ENCODE measurements at regions not wholly inside any gene's neighbourhood (a gene's known extent, or its start where the extent isn't known, plus 50 kb on each side); places are given as distances from the start of the nearest gene placed in this dataset.

DNA sequence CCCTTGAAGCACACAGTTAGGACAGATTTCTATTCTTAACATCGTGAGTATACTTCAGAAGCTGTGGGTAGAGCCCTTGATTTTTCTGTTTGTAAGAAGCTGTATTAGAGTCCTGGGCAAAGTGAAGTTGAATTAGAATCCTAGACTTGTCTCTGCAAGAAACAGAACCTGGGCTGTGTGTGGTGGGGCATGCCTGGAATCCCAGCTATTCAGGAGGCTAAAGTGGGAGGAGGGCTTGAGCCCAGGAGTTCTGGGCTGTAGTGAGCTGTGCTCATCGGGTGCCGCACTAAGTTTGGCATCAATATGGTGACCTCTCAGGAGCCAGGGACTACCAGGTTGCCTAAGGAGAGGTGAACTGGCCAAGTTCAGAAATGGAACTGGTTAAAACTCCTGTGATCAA, 183.4 kb downstream of the GNAI1 start:
- no peak overlapping the region for H3K27ac Mint-ChIP-seq
- H3K4me1 Mint-ChIP-seq = 0 out of 2 replicates have a peak, but pooled peaks cover 4% of the 10 kb centered on the region
- no peak for DNase-seq (ENCODE audit: low spot score)
- peaks cover under 1% of the 10 kb centered on the region for H3K9me3 Mint-ChIP-seq
- H3K36me3 Mint-ChIP-seq = no peaks in the 10 kb centered on the region
- peak; percentile 53; the same call in 1 of the 2 replicates for ATAC-seq
- TF ChIP-seq ZNF121 (CRISPR knock-in tag; IDR thresholded peaks at IDR 0.05) = no peak
- ChIA-PET CTCF (no interaction called here), POLR2A (no interaction called here)
- H3K4me3 Mint-ChIP-seq = no peak overlapping the region
- H3K27me3 Mint-ChIP-seq (ENCODE audit: low read depth) = no peaks in the 10 kb centered on the region

DNA sequence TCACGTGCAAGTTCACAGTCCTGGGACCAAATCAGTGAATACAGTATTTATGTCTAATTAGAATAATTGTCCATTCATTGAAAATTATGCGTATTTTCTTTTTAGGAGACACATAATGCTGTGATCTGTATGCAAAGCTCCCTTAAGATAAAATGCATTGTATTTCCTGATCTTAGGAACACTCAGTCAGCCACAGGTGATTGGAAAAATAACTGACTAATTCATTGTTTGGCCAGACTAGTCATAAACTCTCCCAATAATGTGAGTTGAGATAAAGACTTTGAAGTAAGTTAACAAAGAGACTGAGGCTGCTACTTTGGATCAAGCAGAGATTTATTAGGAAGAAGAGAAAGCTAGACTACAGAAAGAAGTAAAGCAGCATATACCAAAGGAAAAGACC, 182.2 kb downstream of the GNAI1 start:
- TF ChIP-seq ESRRA (CRISPR knock-in tag; IDR thresholded peaks at IDR 0.05; ENCODE audit: borderline replicate concordance) = no peak
- ATAC-seq = no peak
- POLR2A ChIA-PET = no interaction called here
- H3K4me3 Mint-ChIP-seq = no peak overlapping the region
- H3K27ac Mint-ChIP-seq = no peak overlapping the region
- peaks cover 10% of the 10 kb centered on the region for H3K4me1 Mint-ChIP-seq
- no peaks in the 10 kb centered on the region for H3K27me3 Mint-ChIP-seq (ENCODE audit: low read depth)
- H3K36me3 Mint-ChIP-seq = no peaks in the 10 kb centered on the region
- DNase-seq (ENCODE audit: low spot score) = no peak
- CTCF ChIA-PET = no interaction called here
- peaks cover 4% of the 10 kb centered on the region for H3K9me3 Mint-ChIP-seq

DNA sequence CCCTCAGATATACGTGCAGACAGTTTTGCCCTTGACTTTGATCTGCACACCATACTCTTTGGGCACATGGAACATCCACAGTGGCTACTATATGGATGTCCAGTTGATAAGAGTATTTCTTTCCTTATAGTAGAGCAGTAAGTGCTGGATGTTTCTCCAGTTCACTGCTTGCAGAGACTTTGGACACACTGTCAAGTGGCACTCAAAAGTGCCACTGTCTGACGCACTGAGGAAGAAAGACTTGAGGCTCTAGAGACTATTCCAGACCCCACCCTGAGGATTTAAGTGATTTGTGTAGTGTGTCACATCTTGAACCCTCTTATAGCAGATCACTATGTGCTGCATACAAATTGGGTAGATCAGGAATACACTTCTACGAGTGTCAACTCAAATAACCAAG, 179.1 kb downstream of the GNAI1 start:
- ChIA-PET POLR2A (no interaction called here), CTCF (no interaction called here)
- H3K4me3 Mint-ChIP-seq = no peak overlapping the region
- H3K27me3 Mint-ChIP-seq (ENCODE audit: low read depth) = no peaks in the 10 kb centered on the region
- TF ChIP-seq ZNF219 (CRISPR knock-in tag; IDR thresholded peaks at IDR 0.05; ENCODE audit: borderline replicate concordance) (no peak), ZNF396 (CRISPR knock-in tag; IDR thresholded peaks at IDR 0.05; ENCODE audit: borderline replicate concordance) (no peak), EMX1 (CRISPR knock-in tag; IDR thresholded peaks at IDR 0.05) (no peak), CREB1 (CRISPR knock-in tag; IDR thresholded peaks at IDR 0.05) (no peak), HMGA2 (CRISPR knock-in tag; IDR thresholded peaks at IDR 0.05) (no peak), ZNF138 (CRISPR knock-in tag; conservative IDR thresholded peaks at IDR 0.05) (no peak)
- TF ChIP-seq, protein P1, sequence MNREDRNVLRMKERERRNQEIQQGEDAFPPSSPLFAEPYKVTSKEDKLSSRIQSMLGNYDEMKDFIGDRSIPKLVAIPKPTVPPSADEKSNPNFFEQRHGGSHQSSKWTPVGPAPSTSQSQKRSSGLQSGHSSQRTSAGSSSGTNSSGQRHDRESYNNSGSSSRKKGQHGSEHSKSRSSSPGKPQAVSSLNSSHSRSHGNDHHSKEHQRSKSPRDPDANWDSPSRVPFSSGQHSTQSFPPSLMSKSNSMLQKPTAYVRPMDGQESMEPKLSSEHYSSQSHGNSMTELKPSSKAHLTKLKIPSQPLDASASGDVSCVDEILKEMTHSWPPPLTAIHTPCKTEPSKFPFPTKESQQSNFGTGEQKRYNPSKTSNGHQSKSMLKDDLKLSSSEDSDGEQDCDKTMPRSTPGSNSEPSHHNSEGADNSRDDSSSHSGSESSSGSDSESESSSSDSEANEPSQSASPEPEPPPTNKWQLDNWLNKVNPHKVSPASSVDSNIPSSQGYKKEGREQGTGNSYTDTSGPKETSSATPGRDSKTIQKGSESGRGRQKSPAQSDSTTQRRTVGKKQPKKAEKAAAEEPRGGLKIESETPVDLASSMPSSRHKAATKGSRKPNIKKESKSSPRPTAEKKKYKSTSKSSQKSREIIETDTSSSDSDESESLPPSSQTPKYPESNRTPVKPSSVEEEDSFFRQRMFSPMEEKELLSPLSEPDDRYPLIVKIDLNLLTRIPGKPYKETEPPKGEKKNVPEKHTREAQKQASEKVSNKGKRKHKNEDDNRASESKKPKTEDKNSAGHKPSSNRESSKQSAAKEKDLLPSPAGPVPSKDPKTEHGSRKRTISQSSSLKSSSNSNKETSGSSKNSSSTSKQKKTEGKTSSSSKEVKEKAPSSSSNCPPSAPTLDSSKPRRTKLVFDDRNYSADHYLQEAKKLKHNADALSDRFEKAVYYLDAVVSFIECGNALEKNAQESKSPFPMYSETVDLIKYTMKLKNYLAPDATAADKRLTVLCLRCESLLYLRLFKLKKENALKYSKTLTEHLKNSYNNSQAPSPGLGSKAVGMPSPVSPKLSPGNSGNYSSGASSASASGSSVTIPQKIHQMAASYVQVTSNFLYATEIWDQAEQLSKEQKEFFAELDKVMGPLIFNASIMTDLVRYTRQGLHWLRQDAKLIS (CRISPR knock-in tag; IDR thresholded peaks at IDR 0.05; ENCODE audit: borderline replicate concordance) = no peak
- no peaks in the 10 kb centered on the region for H3K36me3 Mint-ChIP-seq
- ATAC-seq = no peak
- peaks cover 4% of the 10 kb centered on the region for H3K9me3 Mint-ChIP-seq
- no peak for DNase-seq (ENCODE audit: low spot score)
- peaks cover 10% of the 10 kb centered on the region for H3K4me1 Mint-ChIP-seq
- H3K27ac Mint-ChIP-seq = no peak overlapping the region

DNA sequence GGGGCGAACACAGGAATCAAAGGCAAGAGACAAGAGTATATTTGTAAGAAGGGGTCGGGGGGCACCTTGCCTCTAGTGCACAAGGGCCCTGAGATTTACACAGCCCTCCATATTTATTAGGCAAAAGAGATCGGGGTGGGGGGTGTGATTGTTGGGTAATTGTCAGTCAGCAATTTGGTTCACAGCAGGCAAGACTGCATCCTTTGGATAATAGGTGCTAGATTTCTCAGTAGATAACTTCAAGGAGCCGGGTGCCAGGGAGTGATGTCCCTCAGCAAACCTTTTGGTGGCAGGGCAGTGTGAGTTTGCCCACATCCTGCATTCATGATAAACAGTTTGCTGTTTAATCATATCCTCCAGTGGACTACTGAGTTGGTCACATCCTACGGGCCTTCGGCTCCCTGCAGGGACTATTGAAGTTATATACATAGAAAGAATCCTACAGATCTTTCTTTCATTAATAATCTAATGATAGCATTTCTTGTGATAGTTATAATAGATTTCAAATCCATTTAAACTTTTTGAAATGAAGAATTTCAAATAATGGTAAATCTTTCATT, 178.5 kb downstream of the GNAI1 start:
- ATAC-seq (no peak), DNase-seq (ENCODE audit: low spot score) (no peak)
- ChIA-PET POLR2A (no interaction called here), CTCF (no interaction called here)
- peaks cover 4% of the 10 kb centered on the region for H3K9me3 Mint-ChIP-seq
- no peaks in the 10 kb centered on the region for H3K36me3 Mint-ChIP-seq
- H3K27me3 Mint-ChIP-seq (ENCODE audit: low read depth) = no peaks in the 10 kb centered on the region
- TF ChIP-seq, protein P2, sequence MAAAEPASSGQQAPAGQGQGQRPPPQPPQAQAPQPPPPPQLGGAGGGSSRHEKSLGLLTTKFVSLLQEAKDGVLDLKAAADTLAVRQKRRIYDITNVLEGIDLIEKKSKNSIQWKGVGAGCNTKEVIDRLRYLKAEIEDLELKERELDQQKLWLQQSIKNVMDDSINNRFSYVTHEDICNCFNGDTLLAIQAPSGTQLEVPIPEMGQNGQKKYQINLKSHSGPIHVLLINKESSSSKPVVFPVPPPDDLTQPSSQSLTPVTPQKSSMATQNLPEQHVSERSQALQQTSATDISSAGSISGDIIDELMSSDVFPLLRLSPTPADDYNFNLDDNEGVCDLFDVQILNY (CRISPR knock-in tag; IDR thresholded peaks at IDR 0.05) = no peak
- TF ChIP-seq ZNF138 (CRISPR knock-in tag; conservative IDR thresholded peaks at IDR 0.05) (no peak), ZNF671 (CRISPR knock-in tag; IDR thresholded peaks at IDR 0.05) (no peak), KAT7 (CRISPR knock-in tag; IDR thresholded peaks at IDR 0.05; ENCODE audit: borderline replicate concordance) (no peak), FOXP1 (CRISPR knock-in tag; IDR thresholded peaks at IDR 0.05; ENCODE audit: borderline replicate concordance) (no peak), ZNF219 (CRISPR knock-in tag; IDR thresholded peaks at IDR 0.05; ENCODE audit: borderline replicate concordance) (no peak), GRHL2 (CRISPR knock-in tag; IDR thresholded peaks at IDR 0.05; ENCODE audit: insufficient replicate concordance, severe bottlenecking) (no peak), NR2C2 (CRISPR knock-in tag; IDR thresholded peaks at IDR 0.05) (no peak), ZBTB21 (CRISPR knock-in tag; IDR thresholded peaks at IDR 0.05; ENCODE audit: borderline replicate concordance) (no peak)
- TF ChIP-seq, protein P3, sequence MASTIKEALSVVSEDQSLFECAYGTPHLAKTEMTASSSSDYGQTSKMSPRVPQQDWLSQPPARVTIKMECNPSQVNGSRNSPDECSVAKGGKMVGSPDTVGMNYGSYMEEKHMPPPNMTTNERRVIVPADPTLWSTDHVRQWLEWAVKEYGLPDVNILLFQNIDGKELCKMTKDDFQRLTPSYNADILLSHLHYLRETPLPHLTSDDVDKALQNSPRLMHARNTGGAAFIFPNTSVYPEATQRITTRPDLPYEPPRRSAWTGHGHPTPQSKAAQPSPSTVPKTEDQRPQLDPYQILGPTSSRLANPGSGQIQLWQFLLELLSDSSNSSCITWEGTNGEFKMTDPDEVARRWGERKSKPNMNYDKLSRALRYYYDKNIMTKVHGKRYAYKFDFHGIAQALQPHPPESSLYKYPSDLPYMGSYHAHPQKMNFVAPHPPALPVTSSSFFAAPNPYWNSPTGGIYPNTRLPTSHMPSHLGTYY (CRISPR knock-in tag; IDR thresholded peaks at IDR 0.05) = no peak
- TF ChIP-seq, protein P4, sequence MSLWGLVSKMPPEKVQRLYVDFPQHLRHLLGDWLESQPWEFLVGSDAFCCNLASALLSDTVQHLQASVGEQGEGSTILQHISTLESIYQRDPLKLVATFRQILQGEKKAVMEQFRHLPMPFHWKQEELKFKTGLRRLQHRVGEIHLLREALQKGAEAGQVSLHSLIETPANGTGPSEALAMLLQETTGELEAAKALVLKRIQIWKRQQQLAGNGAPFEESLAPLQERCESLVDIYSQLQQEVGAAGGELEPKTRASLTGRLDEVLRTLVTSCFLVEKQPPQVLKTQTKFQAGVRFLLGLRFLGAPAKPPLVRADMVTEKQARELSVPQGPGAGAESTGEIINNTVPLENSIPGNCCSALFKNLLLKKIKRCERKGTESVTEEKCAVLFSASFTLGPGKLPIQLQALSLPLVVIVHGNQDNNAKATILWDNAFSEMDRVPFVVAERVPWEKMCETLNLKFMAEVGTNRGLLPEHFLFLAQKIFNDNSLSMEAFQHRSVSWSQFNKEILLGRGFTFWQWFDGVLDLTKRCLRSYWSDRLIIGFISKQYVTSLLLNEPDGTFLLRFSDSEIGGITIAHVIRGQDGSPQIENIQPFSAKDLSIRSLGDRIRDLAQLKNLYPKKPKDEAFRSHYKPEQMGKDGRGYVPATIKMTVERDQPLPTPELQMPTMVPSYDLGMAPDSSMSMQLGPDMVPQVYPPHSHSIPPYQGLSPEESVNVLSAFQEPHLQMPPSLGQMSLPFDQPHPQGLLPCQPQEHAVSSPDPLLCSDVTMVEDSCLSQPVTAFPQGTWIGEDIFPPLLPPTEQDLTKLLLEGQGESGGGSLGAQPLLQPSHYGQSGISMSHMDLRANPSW (CRISPR knock-in tag; conservative IDR thresholded peaks at IDR 0.05; ENCODE audit: low read depth) = no peak
- TF ChIP-seq, protein P5, sequence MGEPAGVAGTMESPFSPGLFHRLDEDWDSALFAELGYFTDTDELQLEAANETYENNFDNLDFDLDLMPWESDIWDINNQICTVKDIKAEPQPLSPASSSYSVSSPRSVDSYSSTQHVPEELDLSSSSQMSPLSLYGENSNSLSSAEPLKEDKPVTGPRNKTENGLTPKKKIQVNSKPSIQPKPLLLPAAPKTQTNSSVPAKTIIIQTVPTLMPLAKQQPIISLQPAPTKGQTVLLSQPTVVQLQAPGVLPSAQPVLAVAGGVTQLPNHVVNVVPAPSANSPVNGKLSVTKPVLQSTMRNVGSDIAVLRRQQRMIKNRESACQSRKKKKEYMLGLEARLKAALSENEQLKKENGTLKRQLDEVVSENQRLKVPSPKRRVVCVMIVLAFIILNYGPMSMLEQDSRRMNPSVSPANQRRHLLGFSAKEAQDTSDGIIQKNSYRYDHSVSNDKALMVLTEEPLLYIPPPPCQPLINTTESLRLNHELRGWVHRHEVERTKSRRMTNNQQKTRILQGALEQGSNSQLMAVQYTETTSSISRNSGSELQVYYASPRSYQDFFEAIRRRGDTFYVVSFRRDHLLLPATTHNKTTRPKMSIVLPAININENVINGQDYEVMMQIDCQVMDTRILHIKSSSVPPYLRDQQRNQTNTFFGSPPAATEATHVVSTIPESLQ (CRISPR knock-in tag; IDR thresholded peaks at IDR 0.05) = no peak
- H3K4me3 Mint-ChIP-seq = no peak overlapping the region
- H3K4me1 Mint-ChIP-seq = peaks cover 10% of the 10 kb centered on the region
- no peak overlapping the region for H3K27ac Mint-ChIP-seq

Data from WTC11 (cell line).